ENCODE measurements at regions not wholly inside any gene's neighbourhood (a gene's known extent, or its start where the extent isn't known, plus 50 kb on each side); places are given as distances from the start of the nearest gene placed in this dataset.
"Not testable (repeated sequence)": the region's sequence is repeated elsewhere in the genome, so short reads cannot be mapped to it uniquely, and the experiment has no call there.

- no peak for DNase-seq
These were observed 70.1 kb downstream of the FBXO4 start for GRCh38 chr5:41995193-41995592.

GRCh38 chr5:42001673-42002072 lies 76.6 kb downstream of the FBXO4 start:
- no peak for DNase-seq

- DNase-seq: not testable (repeated sequence)
These were observed 78.8 kb downstream of the FBXO4 start for GRCh38 chr5:42003852-42004251.

- no peak for DNase-seq
These were observed 80.6 kb downstream of the FBXO4 start for GRCh38 chr5:42005561-42006153.

DNA sequence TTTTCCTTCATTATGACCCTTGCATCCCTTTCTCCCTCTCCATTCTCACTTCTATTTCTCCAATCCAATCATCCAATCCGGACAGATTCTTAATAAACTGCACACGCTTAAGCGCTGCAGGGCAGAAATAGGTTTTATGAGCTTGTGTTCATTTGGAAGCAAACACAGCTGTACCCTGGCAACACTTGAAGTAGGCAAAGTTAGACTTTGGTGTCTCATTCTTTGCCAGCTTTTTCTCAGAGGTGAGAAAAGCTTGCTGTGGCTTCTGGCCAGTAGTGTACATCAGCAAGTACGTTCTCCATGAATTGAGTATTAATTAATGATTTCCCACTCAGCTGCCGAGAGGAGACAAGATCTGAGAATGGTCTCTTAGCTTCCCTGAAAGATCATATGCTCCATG lies 88.5 kb downstream of the FBXO4 start:
- DNase-seq: no peak

- DNase-seq: no peak
These were observed 90.2 kb downstream of the FBXO4 start for GRCh38 chr5:42015254-42015653.

DNA sequence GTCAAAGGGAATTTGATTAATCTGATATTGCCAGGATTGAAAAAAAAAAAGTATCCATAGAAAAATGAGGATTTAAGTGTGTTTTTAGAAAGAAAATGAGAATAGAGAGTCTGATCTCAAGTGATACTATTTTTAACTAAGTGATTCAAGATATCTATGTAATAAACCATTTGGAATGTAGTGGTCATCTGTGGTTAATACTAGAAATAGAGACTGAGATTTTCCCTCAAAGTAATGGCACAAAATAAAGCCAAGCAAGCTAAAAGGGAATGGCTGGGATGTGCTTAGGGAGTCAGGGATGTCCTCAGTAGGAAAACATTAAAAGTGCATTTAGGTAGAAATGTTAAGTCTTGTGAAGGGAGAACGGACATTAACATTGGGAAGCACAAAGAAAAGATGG lies 90.6 kb downstream of the FBXO4 start:
- DNase-seq: no peak

DNA sequence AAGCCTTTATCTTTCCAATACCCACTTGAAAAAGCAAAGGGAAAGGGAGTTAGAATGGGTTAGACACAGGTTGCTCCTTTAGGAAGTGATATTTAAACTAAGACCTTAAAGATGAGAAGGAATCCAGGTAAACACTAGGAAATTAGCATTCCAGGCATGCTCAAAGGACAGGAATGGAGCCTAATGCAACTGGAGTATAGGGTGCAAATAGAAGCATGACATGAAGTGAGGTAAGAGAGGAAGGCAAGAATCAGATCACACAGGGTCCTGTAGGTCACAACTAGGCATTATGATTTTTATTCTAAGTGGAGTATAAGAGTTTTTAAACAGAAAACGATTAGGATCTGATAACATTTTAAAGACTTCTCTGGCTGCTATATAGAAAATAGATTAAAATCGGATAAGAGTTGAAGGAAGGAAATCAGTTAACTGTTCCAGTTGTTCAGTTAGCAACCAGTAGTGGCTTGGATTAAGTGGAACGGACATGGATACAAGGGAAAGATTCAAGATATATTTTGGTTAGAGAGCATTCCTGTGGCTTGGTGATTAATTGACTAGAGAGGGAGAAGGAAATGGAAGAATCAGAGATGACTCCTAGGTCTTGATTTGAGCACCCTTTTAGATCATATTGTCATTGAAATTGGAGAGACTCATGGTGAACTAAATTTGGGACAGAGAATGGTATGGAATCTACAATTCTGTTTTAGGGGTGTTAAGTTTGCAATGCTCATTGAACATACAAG lies 95.9 kb downstream of the FBXO4 start:
- no peak for DNase-seq

- no peak for DNase-seq
These were observed 96.8 kb downstream of the FBXO4 start for GRCh38 chr5:42021923-42022322.

DNA sequence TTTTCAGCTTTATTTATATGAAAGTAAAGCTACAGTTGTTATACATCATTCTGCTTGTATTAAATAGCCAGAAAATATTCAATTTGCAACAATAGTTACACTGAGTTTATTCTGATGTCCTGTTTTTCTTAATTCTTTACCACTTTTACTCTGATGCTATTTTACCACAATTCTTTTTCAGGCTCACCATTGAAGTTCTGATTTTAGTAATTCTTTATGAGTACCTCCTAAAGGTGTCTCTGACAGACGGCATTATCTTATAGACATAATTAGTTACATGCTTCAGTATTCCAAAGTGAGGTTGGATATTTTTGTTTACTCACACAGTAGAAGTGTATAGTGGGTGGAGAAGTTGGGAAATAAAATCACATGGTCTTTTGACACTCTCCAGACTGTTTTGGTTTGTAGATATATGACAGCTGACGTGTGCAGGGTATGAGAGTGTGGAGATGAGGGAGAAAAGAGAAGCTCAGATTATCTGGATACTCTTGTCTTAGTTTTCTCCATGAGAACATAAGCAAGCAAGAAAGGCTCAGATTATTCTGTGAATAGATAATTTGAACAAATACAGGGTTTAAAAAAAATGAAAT lies 97.4 kb downstream of the FBXO4 start:
- DNase-seq: no peak

- no peak for DNase-seq
These were observed 101.4 kb downstream of the FBXO4 start for GRCh38 chr5:42026446-42026845.

- no peak for DNase-seq
These were observed 107.1 kb downstream of the FBXO4 start for GRCh38 chr5:42032137-42032536.

DNA sequence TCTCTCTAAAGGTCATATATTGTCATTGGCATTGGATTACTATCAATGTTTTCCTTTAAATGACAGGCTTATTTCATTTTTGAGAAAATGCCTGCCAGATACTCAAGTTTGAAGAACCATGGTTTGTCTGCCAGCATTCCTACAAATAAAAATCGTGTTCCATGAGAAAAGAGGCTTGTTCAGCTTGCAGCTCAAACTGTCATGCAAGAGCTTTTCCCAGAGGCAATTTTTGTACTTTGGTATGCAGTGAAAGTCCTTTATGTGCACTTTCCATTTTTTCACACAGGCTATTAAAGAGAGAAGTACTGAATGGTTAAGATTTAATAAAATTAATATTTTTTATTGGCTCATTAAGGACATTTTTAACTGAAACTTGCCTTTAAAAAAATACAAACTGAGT lies 110.4 kb downstream of the FBXO4 start:
- DNase-seq: no peak

DNA sequence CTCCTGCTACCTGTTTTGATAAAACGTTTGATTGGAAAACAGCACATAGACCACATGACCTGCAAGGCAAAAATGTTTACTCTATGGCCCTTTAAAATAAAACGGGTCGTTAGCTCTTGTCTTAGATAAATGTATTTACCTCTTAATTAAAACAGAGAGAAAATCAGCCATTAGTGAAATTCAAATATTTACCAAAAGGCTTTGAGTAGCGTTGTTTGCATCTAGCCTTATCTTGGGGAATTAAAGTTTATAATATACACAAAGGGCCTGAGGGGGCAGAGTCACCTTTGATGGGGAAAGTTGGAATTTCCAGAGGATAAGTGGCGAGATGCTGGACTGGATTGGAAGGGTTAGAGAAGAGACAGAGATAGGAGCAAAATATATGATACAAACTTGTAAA lies 111.3 kb downstream of the FBXO4 start:
- DNase-seq: no peak

DNA sequence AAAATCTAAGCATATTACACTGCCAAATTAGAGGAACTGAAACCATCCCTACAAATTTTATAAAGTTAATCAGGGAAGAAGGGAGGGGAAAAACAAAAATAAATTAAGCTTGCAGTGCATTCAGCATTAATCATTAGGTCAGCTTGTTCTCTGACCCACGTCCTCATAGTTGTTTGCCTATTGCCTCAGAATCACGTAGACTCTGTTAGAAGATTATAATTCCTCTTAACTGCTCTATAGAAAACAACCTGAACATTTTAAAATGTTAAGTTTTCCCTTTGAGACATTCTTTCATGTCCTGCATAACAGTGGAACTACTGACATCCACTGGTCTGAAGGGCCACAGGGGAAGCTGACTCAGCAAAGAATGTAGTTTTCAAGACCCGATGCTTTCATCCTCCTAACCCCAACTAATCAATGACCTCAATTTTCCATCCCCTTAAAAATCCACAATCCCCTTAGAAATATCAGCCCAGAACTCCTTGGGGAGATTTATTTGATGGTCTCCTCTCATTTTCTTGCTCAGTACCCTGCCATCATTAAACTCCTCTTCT lies 112.4 kb downstream of the FBXO4 start:
- no peak for DNase-seq

- no peak for DNase-seq
These were observed 118.3 kb downstream of the FBXO4 start for GRCh38 chr5:42043400-42043799.

GRCh38 chr5:42057254-42057690 lies 132.2 kb downstream of the FBXO4 start:
- DNase-seq: peak; percentile 65 to 67

GRCh38 chr5:42059291-42059690 lies 134.2 kb downstream of the FBXO4 start:
- no peak for DNase-seq

DNA sequence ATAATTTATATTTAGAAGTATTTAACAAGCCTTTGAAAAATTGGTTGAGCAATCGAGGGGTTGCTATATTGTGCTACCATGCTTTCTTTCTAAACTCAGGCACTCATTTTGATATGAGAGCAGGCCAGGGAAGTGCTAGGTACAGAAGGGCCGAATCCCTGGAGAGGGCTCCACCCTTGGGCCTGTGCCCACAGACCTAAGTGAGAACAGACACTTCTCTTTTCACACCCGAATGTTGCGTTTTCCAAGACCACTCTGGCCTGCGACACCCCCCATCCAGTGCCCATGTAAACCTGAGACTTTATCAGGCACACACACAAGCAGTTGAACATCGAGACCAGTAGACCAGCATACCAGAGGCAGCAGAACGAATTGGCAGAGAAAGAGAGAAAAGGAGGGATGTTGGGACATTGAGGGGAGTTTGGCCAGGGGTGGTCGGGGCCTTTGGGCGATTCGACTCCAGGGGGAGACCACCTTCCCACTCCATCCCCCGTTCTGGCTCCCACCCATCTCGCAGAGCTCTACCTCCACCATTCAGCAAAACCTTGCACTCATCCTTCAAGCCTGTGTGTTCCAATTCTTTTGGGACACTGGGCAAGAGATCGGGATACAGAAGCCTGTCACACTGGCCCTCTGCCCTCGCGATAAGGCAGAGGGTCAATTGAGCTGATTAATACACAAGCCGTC lies 134.8 kb downstream of the FBXO4 start:
- DNase-seq: no peak

GRCh38 chr5:42061121-42061520 lies 136.0 kb downstream of the FBXO4 start:
- no peak for DNase-seq

DNA sequence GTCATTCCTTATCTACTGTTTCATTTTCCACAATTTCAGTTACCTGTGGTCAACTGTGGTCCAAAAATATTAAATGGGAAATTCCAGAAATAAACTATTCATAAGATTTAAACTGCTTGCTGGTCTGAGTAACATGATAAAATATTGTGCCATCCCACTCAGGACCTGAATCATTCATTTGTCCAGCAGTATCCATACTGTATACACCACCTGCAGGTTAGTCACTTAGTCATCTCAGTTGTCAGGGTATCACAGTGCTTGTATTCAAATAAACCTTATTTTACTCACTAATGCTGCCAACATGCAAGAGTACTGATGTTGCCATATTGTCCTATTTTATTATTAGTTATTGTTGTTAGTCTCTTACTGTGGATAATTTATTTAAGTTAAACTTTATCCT lies 139.7 kb downstream of the FBXO4 start:
- DNase-seq: no peak

- DNase-seq: no peak
These were observed 141.1 kb downstream of the FBXO4 start for GRCh38 chr5:42066131-42066530.

- no peak for DNase-seq
These were observed 149.3 kb downstream of the FBXO4 start for GRCh38 chr5:42074353-42074752.

DNA sequence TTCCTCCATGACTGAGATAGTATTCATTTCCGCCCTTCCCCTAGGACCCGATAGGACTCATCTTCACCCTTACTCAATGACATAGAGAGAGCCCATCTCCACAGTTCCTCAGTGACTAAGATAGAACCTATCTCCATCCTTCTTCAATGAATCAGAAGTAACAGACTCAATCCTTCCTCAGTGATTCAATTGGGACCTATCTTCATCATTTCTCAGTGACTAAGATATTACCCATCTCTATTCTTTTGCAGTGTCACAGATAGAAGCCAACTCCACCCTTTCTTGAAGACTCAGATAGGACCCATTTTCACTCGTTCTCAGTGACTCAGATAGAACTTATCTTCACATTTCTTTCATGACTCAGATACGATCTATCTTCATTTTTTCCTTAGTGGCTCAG lies 164.6 kb downstream of the FBXO4 start:
- DNase-seq: no peak

Data from activated T-cell treated with anti-CD3 and anti-CD28 coated beads, Interleukin-2, amount 50 U/mL, for 48 hours (primary cell).